Thyroid gland (tissue), 4 donors: ENCODE measurements at regions not wholly inside any gene's neighbourhood (a gene's known extent, or its start where the extent isn't known, plus 50 kb on each side); places are given as distances from the start of the nearest gene placed in this dataset.

Source experiments
- CTCF ChIP-seq, 6 experiments: fragments of 200-600 bp in 3 of 6; fragments of 450-650 bp in 3 of 6; sonication (generic) in 3 of 6; IDR thresholded peaks; one replicate each; pipeline ENCODE4 v1.5.1; 2016 to 2019; ENCODE audit warnings: antibody characterized with exemption in 6 of 6, mild to moderate bottlenecking in 2 of 6, inconsistent platforms in 1 of 6, moderate library complexity in 1 of 6
- POLR2A ChIP-seq, 2 donors: fragments of 450-650 bp; IDR thresholded peaks; one replicate each; pipeline ENCODE4 v1.6.1; 2017; ENCODE audit warnings: antibody characterized with exemption in 2 of 2, mild to moderate bottlenecking in 2 of 2, moderate library complexity in 1 of 2

GRCh38 chrX:35276115-35276514 lies 333.5 kb downstream of the FAM47B start:
- TF ChIP-seq CTCF (IDR thresholded peaks at IDR 0.05) (no peak), POLR2A (IDR thresholded peaks at IDR 0.05) (no peak)
